ENCODE measurements at regions not wholly inside any gene's neighbourhood (a gene's known extent, or its start where the extent isn't known, plus 50 kb on each side); places are given as distances from the start of the nearest gene placed in this dataset.

DNA sequence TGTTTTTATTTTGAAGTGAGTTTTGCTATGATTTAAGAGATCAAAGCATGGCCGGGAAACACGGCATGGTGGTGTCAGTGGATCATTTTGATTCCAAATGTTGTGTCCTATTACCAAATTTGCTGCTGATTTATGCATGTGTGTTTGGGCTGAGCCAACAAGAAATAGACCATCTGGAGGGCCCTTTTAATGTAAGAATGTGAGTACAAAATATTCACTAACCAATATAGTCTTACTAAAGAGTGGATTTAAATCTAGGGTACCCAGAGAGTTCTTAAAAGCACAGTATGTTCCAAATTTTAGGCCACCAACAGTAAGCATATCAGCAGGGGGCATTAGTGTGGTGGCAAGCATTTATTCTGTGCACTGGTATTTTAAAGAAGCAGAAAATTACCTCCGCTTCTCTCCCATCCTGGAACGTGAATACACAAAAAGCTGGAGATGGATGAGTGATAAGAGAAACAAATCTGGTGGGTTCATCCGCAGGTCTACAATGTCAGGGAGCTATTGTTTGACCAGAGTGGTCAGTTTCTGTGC lies 444.4 kb upstream of the IGFBP7 start:
- TF ChIP-seq EZH2phosphoT487 (IDR thresholded peaks at IDR 0.05; ENCODE audit: borderline replicate concordance, low read depth, low read length), result no peak
- TF ChIP-seq, protein P1, sequence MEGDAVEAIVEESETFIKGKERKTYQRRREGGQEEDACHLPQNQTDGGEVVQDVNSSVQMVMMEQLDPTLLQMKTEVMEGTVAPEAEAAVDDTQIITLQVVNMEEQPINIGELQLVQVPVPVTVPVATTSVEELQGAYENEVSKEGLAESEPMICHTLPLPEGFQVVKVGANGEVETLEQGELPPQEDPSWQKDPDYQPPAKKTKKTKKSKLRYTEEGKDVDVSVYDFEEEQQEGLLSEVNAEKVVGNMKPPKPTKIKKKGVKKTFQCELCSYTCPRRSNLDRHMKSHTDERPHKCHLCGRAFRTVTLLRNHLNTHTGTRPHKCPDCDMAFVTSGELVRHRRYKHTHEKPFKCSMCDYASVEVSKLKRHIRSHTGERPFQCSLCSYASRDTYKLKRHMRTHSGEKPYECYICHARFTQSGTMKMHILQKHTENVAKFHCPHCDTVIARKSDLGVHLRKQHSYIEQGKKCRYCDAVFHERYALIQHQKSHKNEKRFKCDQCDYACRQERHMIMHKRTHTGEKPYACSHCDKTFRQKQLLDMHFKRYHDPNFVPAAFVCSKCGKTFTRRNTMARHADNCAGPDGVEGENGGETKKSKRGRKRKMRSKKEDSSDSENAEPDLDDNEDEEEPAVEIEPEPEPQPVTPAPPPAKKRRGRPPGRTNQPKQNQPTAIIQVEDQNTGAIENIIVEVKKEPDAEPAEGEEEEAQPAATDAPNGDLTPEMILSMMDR (conservative IDR thresholded peaks at IDR 0.05; ENCODE audit: low read length), result no peak
- CTCF ChIA-PET (ENCODE audit: unreplicated experiment), result no interaction called here
- no peaks in the 10 kb centered on the region for H3K79me2 ChIP-seq (ENCODE audit: insufficient read depth, low read depth, low read length)
- no peaks in the 10 kb centered on the region for H3K4me1 ChIP-seq (ENCODE audit: insufficient read depth, low read length, poor library complexity, severe bottlenecking)
- intact Hi-C loops (cut with micrococcal nuclease; ENCODE audit: unreplicated experiment), result no loop called here
- no peaks in the 10 kb centered on the region for H4K20me1 ChIP-seq (ENCODE audit: insufficient read depth, low read length)
- H3K9me3 ChIP-seq (ENCODE audit: low read length), result no peaks in the 10 kb centered on the region
- H3K9me2 ChIP-seq (ENCODE audit: insufficient read depth, low read length), result no peaks in the 10 kb centered on the region
- BruUV-seq (replicated peaks), result no TSS peak
- H3K27ac ChIP-seq (ENCODE audit: low read depth, low read length, poor library complexity, severe bottlenecking), result no peak overlapping the region
- no peak overlapping the region for H2AFZ ChIP-seq (ENCODE audit: low read length)
- POLR2A ChIA-PET, result no interaction called here
- no peaks in the 10 kb centered on the region for H3K36me3 ChIP-seq (ENCODE audit: insufficient read depth, low read length)
- no peak for DNase-seq (ENCODE audit: low spot score)
- H3K4me2 ChIP-seq (ENCODE audit: low read length), result no peak overlapping the region
- H3K4me3 ChIP-seq (ENCODE audit: low read depth, low read length, poor library complexity, severe bottlenecking), result no peak overlapping the region

DNA sequence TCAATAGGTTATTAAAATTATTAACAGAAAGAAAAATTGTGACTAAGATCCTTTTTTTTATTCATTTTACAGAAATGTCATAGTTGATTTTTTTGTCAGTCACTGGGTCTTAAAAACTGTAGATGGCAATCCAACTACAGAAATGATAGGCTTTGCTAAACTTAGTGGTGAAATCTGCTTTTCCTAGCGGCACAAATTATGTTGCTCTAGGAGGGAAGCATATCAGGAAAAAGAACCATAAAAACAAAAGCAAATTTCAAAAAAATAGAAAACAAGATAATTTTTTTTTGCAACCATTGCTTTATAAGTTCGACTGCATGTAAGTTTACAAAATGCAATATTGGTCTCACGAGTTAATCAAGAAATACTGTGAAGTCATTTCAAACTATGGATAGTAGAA lies 443.5 kb upstream of the IGFBP7 start:
- H4K20me1 ChIP-seq (ENCODE audit: insufficient read depth, low read length), result no peaks in the 10 kb centered on the region
- POLR2A ChIA-PET, result no interaction called here
- TF ChIP-seq EZH2phosphoT487 (IDR thresholded peaks at IDR 0.05; ENCODE audit: borderline replicate concordance, low read depth, low read length), result no peak
- TF ChIP-seq, protein P1 (conservative IDR thresholded peaks at IDR 0.05; ENCODE audit: low read length), result no peak
- intact Hi-C loops (cut with micrococcal nuclease; ENCODE audit: unreplicated experiment), result no loop called here
- no peaks in the 10 kb centered on the region for H3K9me3 ChIP-seq (ENCODE audit: low read length)
- no peaks in the 10 kb centered on the region for H3K79me2 ChIP-seq (ENCODE audit: insufficient read depth, low read depth, low read length)
- no peaks in the 10 kb centered on the region for H3K4me1 ChIP-seq (ENCODE audit: insufficient read depth, low read length, poor library complexity, severe bottlenecking)
- H3K36me3 ChIP-seq (ENCODE audit: insufficient read depth, low read length), result no peaks in the 10 kb centered on the region
- no peak overlapping the region for H3K4me3 ChIP-seq (ENCODE audit: low read depth, low read length, poor library complexity, severe bottlenecking)
- H2AFZ ChIP-seq (ENCODE audit: low read length), result no peak overlapping the region
- no peak for DNase-seq (ENCODE audit: low spot score)
- CTCF ChIA-PET (ENCODE audit: unreplicated experiment), result no interaction called here
- H3K9me2 ChIP-seq (ENCODE audit: insufficient read depth, low read length), result no peaks in the 10 kb centered on the region
- no peak overlapping the region for H3K4me2 ChIP-seq (ENCODE audit: low read length)
- BruUV-seq (replicated peaks), result no TSS peak
- H3K27ac ChIP-seq (ENCODE audit: low read depth, low read length, poor library complexity, severe bottlenecking), result no peak overlapping the region

GRCh38 chr4:57550198-57550597 lies 440.0 kb upstream of the IGFBP7 start:
- no peaks in the 10 kb centered on the region for H3K79me2 ChIP-seq (ENCODE audit: insufficient read depth, low read depth, low read length)
- no peaks in the 10 kb centered on the region for H4K20me1 ChIP-seq (ENCODE audit: insufficient read depth, low read length)
- ChIA-PET POLR2A (no interaction called here), CTCF (ENCODE audit: unreplicated experiment) (no interaction called here)
- BruUV-seq (replicated peaks), result no TSS peak
- intact Hi-C loops (cut with micrococcal nuclease; ENCODE audit: unreplicated experiment), result no loop called here
- H3K27ac ChIP-seq (ENCODE audit: low read depth, low read length, poor library complexity, severe bottlenecking), result no peak overlapping the region
- TF ChIP-seq, protein P1 (conservative IDR thresholded peaks at IDR 0.05; ENCODE audit: low read length), result no peak
- no peak for TF ChIP-seq EZH2phosphoT487 (IDR thresholded peaks at IDR 0.05; ENCODE audit: borderline replicate concordance, low read depth, low read length)
- H2AFZ ChIP-seq (ENCODE audit: low read length), result no peak overlapping the region
- H3K4me2 ChIP-seq (ENCODE audit: low read length), result no peak overlapping the region
- no peaks in the 10 kb centered on the region for H3K4me1 ChIP-seq (ENCODE audit: insufficient read depth, low read length, poor library complexity, severe bottlenecking)
- no peak for DNase-seq (ENCODE audit: low spot score)
- no peaks in the 10 kb centered on the region for H3K36me3 ChIP-seq (ENCODE audit: insufficient read depth, low read length)
- H3K9me2 ChIP-seq (ENCODE audit: insufficient read depth, low read length), result no peaks in the 10 kb centered on the region
- H3K9me3 ChIP-seq (ENCODE audit: low read length), result no peaks in the 10 kb centered on the region
- H3K4me3 ChIP-seq (ENCODE audit: low read depth, low read length, poor library complexity, severe bottlenecking), result no peak overlapping the region
